ENCODE measurements at regions not wholly inside any gene's neighbourhood (a gene's known extent, or its start where the extent isn't known, plus 50 kb on each side); places are given as distances from the start of the nearest gene placed in this dataset.

- no peak for TF ChIP-seq POLR2AphosphoS5 (IDR thresholded peaks at IDR 0.05; ENCODE audit: borderline replicate concordance, low read depth, low read length)
- TF ChIP-seq EZH2 (IDR thresholded peaks at IDR 0.05), result no peak
Measured at GRCh38 chr4:159443975-159444374, 341.1 kb downstream of the RAPGEF2 start.
